H1 (cell line): ENCODE measurements at regions not wholly inside any gene's neighbourhood (a gene's known extent, or its start where the extent isn't known, plus 50 kb on each side); places are given as distances from the start of the nearest gene placed in this dataset.

Experiments used
- RFX5 ChIP-seq: IDR thresholded peaks from 2 replicates; pipeline ENCODE4 v1.6.1; 2011; ENCODE audit warnings: low read depth, low read length, improper control_type of control experiment, borderline replicate concordance

DNA sequence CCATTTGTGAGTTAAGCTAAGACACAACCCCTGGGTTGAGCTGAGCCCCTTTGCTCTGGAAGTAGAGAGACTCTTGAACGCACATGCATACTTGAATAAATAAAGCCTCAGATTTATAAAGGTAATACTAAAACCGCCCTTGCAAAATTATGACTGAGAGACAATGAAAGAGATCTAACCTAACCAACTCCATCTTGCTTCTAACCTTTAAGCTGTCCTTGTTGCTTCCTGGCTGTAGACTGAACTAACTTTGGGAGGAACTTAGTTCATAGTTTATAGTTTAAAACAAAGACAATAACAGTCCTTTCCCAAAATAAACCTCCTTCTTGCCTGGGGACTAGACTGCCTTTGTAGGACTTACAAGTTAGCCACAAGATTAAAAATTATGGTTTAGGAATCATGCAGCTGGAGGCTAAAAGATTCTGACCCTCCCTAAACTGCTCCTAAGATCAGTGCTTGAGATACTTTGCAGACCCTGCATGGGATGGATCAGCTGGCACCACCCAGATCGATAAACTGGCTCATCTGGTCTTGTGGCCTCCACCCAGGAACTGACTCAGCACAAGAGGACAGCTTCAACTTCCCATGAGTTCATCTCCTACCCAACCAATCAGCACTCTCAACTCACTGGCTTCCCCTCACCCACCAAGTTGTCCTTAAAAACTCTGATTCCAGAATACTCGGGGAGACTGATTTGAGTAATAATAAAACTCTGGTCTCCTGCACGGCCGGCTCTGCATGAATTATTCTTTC, 240.2 kb upstream of the SLC14A2 start (continued):
- no peak for TF ChIP-seq RFX5
